ENCODE measurements at regions not wholly inside any gene's neighbourhood (a gene's known extent, or its start where the extent isn't known, plus 50 kb on each side); places are given as distances from the start of the nearest gene placed in this dataset.
A peak's percentile ranks its signal among the peaks of the same experiment; 100 is the strongest.

- no peak for ATAC-seq (ENCODE audit: low read depth)
- H3K4me1 Mint-ChIP-seq = no peaks in the 10 kb centered on the region
- POLR2A ChIA-PET = no interaction called here
- H3K4me3 Mint-ChIP-seq = no peak overlapping the region
- no peak for DNase-seq
- no peak overlapping the region for H3K27ac Mint-ChIP-seq
- no peaks in the 10 kb centered on the region for H3K9me3 Mint-ChIP-seq
- H3K36me3 Mint-ChIP-seq = no peaks in the 10 kb centered on the region
- H3K27me3 Mint-ChIP-seq = no peaks in the 10 kb centered on the region
Observed at GRCh38 chrX:42602566-42602965, 175.4 kb downstream of the PPP1R2C start.

GRCh38 chrX:42602136-42602535 lies 175.8 kb downstream of the PPP1R2C start:
- POLR2A ChIA-PET = no interaction called here
- no peaks in the 10 kb centered on the region for H3K9me3 Mint-ChIP-seq
- DNase-seq (no peak), ATAC-seq (ENCODE audit: low read depth) (no peak)
- no peak overlapping the region for H3K4me3 Mint-ChIP-seq
- no peaks in the 10 kb centered on the region for H3K4me1 Mint-ChIP-seq
- no peaks in the 10 kb centered on the region for H3K36me3 Mint-ChIP-seq
- no peaks in the 10 kb centered on the region for H3K27me3 Mint-ChIP-seq
- H3K27ac Mint-ChIP-seq = no peak overlapping the region

- Mint-ChIP-seq H3K4me3 (no peak overlapping the region), H3K27ac (no peak overlapping the region), H3K4me1 (no peaks in the 10 kb centered on the region), H3K9me3 (no peaks in the 10 kb centered on the region), H3K36me3 (no peaks in the 10 kb centered on the region), H3K27me3 (no peaks in the 10 kb centered on the region)
- DNase-seq (no peak), ATAC-seq (ENCODE audit: low read depth) (no peak)
- POLR2A ChIA-PET = no interaction called here
Observed at GRCh38 chrX:42597481-42597880, 180.5 kb downstream of the PPP1R2C start.

- no peak for ATAC-seq (ENCODE audit: low read depth)
- no peak overlapping the region for H3K4me3 Mint-ChIP-seq
Observed at GRCh38 chrX:42585842-42586621, 191.9 kb downstream of the PPP1R2C start.

GRCh38 chrX:42577936-42578470 lies 200.0 kb downstream of the PPP1R2C start:
- H3K27ac Mint-ChIP-seq = peak overlapping the region; percentile 56
- ATAC-seq (ENCODE audit: low read depth) (no peak), DNase-seq (no peak)
- H3K4me3 Mint-ChIP-seq = no peak overlapping the region
- H3K27me3 Mint-ChIP-seq = no peaks in the 10 kb centered on the region
- H3K36me3 Mint-ChIP-seq = peaks cover 2% of the 10 kb centered on the region
- H3K4me1 Mint-ChIP-seq = peaks cover 2% of the 10 kb centered on the region
- peaks cover 2% of the 10 kb centered on the region for H3K9me3 Mint-ChIP-seq
- POLR2A ChIA-PET = interaction anchor here (0.5 kb wide), 1 partner anchor 119 kb away, joined by 3 read pairs; no protein-coding TSS in a partner anchor

More at GRCh38 chrX:42585842-42586621, 191.9 kb downstream of the PPP1R2C start:
- peaks cover 8% of the 10 kb centered on the region for H3K9me3 Mint-ChIP-seq
- peaks cover 2% of the 10 kb centered on the region for H3K36me3 Mint-ChIP-seq
- peaks cover 2% of the 10 kb centered on the region for H3K4me1 Mint-ChIP-seq
- H3K27ac Mint-ChIP-seq = no peak overlapping the region
- H3K27me3 Mint-ChIP-seq = no peaks in the 10 kb centered on the region
- no peak for DNase-seq
- POLR2A ChIA-PET = no interaction called here

GRCh38 chrX:42567268-42567667 lies 210.7 kb downstream of the PPP1R2C start:
- no peak overlapping the region for H3K4me3 Mint-ChIP-seq
- ATAC-seq (ENCODE audit: low read depth) = no peak
- H3K4me1 Mint-ChIP-seq = no peaks in the 10 kb centered on the region
- H3K9me3 Mint-ChIP-seq = peaks cover 6% of the 10 kb centered on the region
- H3K27ac Mint-ChIP-seq = no peak overlapping the region
- POLR2A ChIA-PET = no interaction called here
- DNase-seq = no peak
- peaks cover 1% of the 10 kb centered on the region for H3K36me3 Mint-ChIP-seq
- H3K27me3 Mint-ChIP-seq = no peaks in the 10 kb centered on the region

- Mint-ChIP-seq H3K4me3 (no peak overlapping the region), H3K27ac (no peak overlapping the region), H3K9me3 (peaks cover 4% of the 10 kb centered on the region), H3K4me1 (no peaks in the 10 kb centered on the region), H3K36me3 (peaks cover 1% of the 10 kb centered on the region), H3K27me3 (no peaks in the 10 kb centered on the region)
- no peak for ATAC-seq (ENCODE audit: low read depth)
- DNase-seq = no peak
- POLR2A ChIA-PET = no interaction called here
Observed at GRCh38 chrX:42565739-42566138, 212.2 kb downstream of the PPP1R2C start.

- H3K9me3 Mint-ChIP-seq = no peaks in the 10 kb centered on the region
- no peaks in the 10 kb centered on the region for H3K36me3 Mint-ChIP-seq
- DNase-seq (no peak), ATAC-seq (ENCODE audit: low read depth) (no peak)
- POLR2A ChIA-PET = no interaction called here
- H3K4me1 Mint-ChIP-seq = no peaks in the 10 kb centered on the region
- no peak overlapping the region for H3K27ac Mint-ChIP-seq
- H3K4me3 Mint-ChIP-seq = no peak overlapping the region
- no peaks in the 10 kb centered on the region for H3K27me3 Mint-ChIP-seq
Observed at GRCh38 chrX:42546800-42547199, 231.2 kb downstream of the PPP1R2C start.

GRCh38 chrX:42544883-42545282 lies 233.1 kb downstream of the PPP1R2C start:
- no peak overlapping the region for H3K4me3 Mint-ChIP-seq
- POLR2A ChIA-PET = no interaction called here
- H3K9me3 Mint-ChIP-seq = no peaks in the 10 kb centered on the region
- H3K27me3 Mint-ChIP-seq = no peaks in the 10 kb centered on the region
- H3K27ac Mint-ChIP-seq = no peak overlapping the region
- ATAC-seq (ENCODE audit: low read depth) = no peak
- DNase-seq = no peak
- no peaks in the 10 kb centered on the region for H3K36me3 Mint-ChIP-seq
- H3K4me1 Mint-ChIP-seq = no peaks in the 10 kb centered on the region

GRCh38 chrX:42541554-42541953 lies 236.4 kb downstream of the PPP1R2C start:
- ATAC-seq (ENCODE audit: low read depth) = no peak
- H3K4me3 Mint-ChIP-seq = no peak overlapping the region
- no peak overlapping the region for H3K27ac Mint-ChIP-seq
- POLR2A ChIA-PET = no interaction called here
- no peak for DNase-seq
- H3K36me3 Mint-ChIP-seq = peaks cover 1% of the 10 kb centered on the region
- H3K27me3 Mint-ChIP-seq = no peaks in the 10 kb centered on the region
- peaks cover 7% of the 10 kb centered on the region for H3K4me1 Mint-ChIP-seq
- H3K9me3 Mint-ChIP-seq = no peaks in the 10 kb centered on the region

- H3K4me1 Mint-ChIP-seq = peaks cover 7% of the 10 kb centered on the region
- POLR2A ChIA-PET = no interaction called here
- DNase-seq (no peak), ATAC-seq (ENCODE audit: low read depth) (no peak)
- H3K27ac Mint-ChIP-seq = no peak overlapping the region
- no peak overlapping the region for H3K4me3 Mint-ChIP-seq
- H3K9me3 Mint-ChIP-seq = no peaks in the 10 kb centered on the region
- H3K27me3 Mint-ChIP-seq = no peaks in the 10 kb centered on the region
- H3K36me3 Mint-ChIP-seq = peaks cover 1% of the 10 kb centered on the region
Observed at GRCh38 chrX:42540146-42540545, 237.8 kb downstream of the PPP1R2C start.

- peaks cover 1% of the 10 kb centered on the region for H3K36me3 Mint-ChIP-seq
Observed at GRCh38 chrX:42538405-42538804, 239.6 kb downstream of the PPP1R2C start.

GRCh38 chrX:42536286-42536685 lies 241.7 kb downstream of the PPP1R2C start:
- POLR2A ChIA-PET = no interaction called here
- peaks cover 7% of the 10 kb centered on the region for H3K4me1 Mint-ChIP-seq

More at GRCh38 chrX:42538405-42538804, 239.6 kb downstream of the PPP1R2C start:
- Mint-ChIP-seq H3K27me3 (no peaks in the 10 kb centered on the region), H3K9me3 (peaks cover 3% of the 10 kb centered on the region), H3K4me1 (peaks cover 7% of the 10 kb centered on the region), H3K27ac (peak overlapping the region; percentile 74), H3K4me3 (peak overlapping the region; percentile 46)
- POLR2A ChIA-PET = no interaction called here
- no peak for DNase-seq
- no peak for ATAC-seq (ENCODE audit: low read depth)

GRCh38 chrX:42535233-42535632 lies 242.7 kb downstream of the PPP1R2C start:
- H3K4me3 Mint-ChIP-seq = no peak overlapping the region
- H3K4me1 Mint-ChIP-seq = peaks cover 8% of the 10 kb centered on the region
- no peaks in the 10 kb centered on the region for H3K27me3 Mint-ChIP-seq
- DNase-seq = no peak
- POLR2A ChIA-PET = no interaction called here
- ATAC-seq (ENCODE audit: low read depth) = no peak
- peaks cover 3% of the 10 kb centered on the region for H3K9me3 Mint-ChIP-seq
- no peak overlapping the region for H3K27ac Mint-ChIP-seq
- peaks cover 1% of the 10 kb centered on the region for H3K36me3 Mint-ChIP-seq

More at GRCh38 chrX:42536286-42536685, 241.7 kb downstream of the PPP1R2C start:
- no peak for DNase-seq
- Mint-ChIP-seq H3K27me3 (no peaks in the 10 kb centered on the region), H3K4me3 (no peak overlapping the region), H3K27ac (no peak overlapping the region), H3K36me3 (peaks cover 1% of the 10 kb centered on the region), H3K9me3 (peaks cover 3% of the 10 kb centered on the region)
- no peak for ATAC-seq (ENCODE audit: low read depth)

Measured in activated naive CD8-positive, alpha-beta T cell treated with anti-CD3 and anti-CD28 coated beads, Interleukin-2, amount 10 ng/mL, durations not matched to agents 7 days and 5 days (primary cell).